ENCODE measurements at regions not wholly inside any gene's neighbourhood (a gene's known extent, or its start where the extent isn't known, plus 50 kb on each side); places are given as distances from the start of the nearest gene placed in this dataset.

GRCh38 chr4:133920236-133920635 lies 281.4 kb downstream of the PABPC4L start:
- no peak for DNase-seq (ENCODE audit: low spot score)
- in situ Hi-C loops (cut with MboI; ENCODE audit: low pct_unique_long_range_greater_than_20kb, low sequenced_read_pairs, unreplicated experiment): no loop called here
- TF ChIP-seq, protein P1, sequence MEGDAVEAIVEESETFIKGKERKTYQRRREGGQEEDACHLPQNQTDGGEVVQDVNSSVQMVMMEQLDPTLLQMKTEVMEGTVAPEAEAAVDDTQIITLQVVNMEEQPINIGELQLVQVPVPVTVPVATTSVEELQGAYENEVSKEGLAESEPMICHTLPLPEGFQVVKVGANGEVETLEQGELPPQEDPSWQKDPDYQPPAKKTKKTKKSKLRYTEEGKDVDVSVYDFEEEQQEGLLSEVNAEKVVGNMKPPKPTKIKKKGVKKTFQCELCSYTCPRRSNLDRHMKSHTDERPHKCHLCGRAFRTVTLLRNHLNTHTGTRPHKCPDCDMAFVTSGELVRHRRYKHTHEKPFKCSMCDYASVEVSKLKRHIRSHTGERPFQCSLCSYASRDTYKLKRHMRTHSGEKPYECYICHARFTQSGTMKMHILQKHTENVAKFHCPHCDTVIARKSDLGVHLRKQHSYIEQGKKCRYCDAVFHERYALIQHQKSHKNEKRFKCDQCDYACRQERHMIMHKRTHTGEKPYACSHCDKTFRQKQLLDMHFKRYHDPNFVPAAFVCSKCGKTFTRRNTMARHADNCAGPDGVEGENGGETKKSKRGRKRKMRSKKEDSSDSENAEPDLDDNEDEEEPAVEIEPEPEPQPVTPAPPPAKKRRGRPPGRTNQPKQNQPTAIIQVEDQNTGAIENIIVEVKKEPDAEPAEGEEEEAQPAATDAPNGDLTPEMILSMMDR (IDR thresholded peaks at IDR 0.05; ENCODE audit: extremely low read depth, insufficient read depth, missing control alignments): no peak

- no peak for DNase-seq (ENCODE audit: low spot score)
- TF ChIP-seq, protein P1 (IDR thresholded peaks at IDR 0.05; ENCODE audit: extremely low read depth, insufficient read depth, missing control alignments): no peak
- in situ Hi-C loops (cut with MboI; ENCODE audit: low pct_unique_long_range_greater_than_20kb, low sequenced_read_pairs, unreplicated experiment): no loop called here
These were observed 291.4 kb downstream of the PABPC4L start for GRCh38 chr4:133910165-133910564.

DNA sequence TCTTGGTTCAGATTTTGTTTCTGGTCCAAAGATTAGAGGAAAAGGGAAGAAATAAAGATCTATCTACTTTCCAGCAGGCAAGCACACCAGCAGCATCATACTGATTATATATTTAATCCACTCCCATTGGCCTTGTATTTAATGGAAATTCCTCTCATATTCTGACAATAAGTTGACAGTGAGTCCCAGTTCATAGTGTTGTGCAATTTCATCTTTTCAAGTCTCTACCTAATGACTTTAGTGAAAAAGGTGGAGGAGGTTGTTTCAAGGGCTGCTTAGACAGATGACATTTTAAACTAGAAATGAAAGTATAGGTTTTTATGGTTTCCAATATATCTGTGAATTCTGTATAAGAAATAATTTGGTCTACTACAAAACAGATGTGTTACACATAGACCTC lies 298.6 kb downstream of the PABPC4L start:
- in situ Hi-C loops (cut with MboI; ENCODE audit: low pct_unique_long_range_greater_than_20kb, low sequenced_read_pairs, unreplicated experiment): no loop called here
- TF ChIP-seq, protein P1 (IDR thresholded peaks at IDR 0.05; ENCODE audit: extremely low read depth, insufficient read depth, missing control alignments): no peak
- no peak for DNase-seq (ENCODE audit: low spot score)

DNA sequence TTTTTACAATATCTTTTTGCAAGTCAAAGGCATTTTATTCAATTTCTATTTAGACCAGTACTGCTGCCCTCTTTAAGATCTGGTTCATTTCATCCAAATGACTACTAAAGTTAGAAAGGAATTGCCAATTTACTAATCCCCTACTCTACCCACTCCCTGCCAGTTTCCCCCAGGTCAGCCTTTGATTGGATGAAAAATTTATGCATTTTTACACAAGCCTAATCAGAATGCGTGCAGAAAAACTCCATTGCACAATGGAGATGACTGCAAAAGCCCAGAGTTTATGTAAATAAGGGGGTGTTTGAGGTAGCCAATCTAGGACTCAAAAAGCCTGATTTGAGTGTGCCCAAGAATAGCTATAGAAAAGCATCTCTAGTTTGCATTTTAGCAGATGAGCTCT lies 310.6 kb downstream of the PABPC4L start:
- in situ Hi-C loops (cut with MboI; ENCODE audit: low pct_unique_long_range_greater_than_20kb, low sequenced_read_pairs, unreplicated experiment): no loop called here
- TF ChIP-seq, protein P1 (IDR thresholded peaks at IDR 0.05; ENCODE audit: extremely low read depth, insufficient read depth, missing control alignments): no peak
- no peak for DNase-seq (ENCODE audit: low spot score)

DNA sequence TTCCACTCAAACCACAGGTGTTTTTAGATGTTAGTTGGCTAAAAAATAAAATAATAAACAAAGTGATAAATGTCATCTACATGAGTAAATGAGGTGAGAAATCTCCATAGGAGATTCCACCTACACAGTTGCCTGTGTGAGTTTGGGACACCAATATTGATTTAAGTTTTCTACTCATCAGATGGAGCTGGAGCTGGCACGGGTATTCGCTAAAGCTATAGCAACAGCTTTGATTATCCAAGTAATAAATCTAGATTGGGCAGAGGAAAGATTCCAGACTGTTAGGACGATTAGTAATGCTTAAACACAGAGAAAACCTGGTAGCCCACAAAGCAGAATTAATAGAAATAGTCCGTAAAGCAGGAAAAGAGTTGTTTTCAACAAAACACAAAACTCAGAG lies 313.9 kb downstream of the PABPC4L start:
- TF ChIP-seq, protein P1 (IDR thresholded peaks at IDR 0.05; ENCODE audit: extremely low read depth, insufficient read depth, missing control alignments): no peak
- DNase-seq (ENCODE audit: low spot score): no peak
- in situ Hi-C loops (cut with MboI; ENCODE audit: low pct_unique_long_range_greater_than_20kb, low sequenced_read_pairs, unreplicated experiment): no loop called here

- in situ Hi-C loops (cut with MboI; ENCODE audit: low pct_unique_long_range_greater_than_20kb, low sequenced_read_pairs, unreplicated experiment): no loop called here
- no peak for DNase-seq (ENCODE audit: low spot score)
- TF ChIP-seq, protein P1 (IDR thresholded peaks at IDR 0.05; ENCODE audit: extremely low read depth, insufficient read depth, missing control alignments): no peak
These were observed 332.1 kb downstream of the PABPC4L start for GRCh38 chr4:133869486-133869885.

- no peak for DNase-seq (ENCODE audit: low spot score)
- TF ChIP-seq, protein P1 (IDR thresholded peaks at IDR 0.05; ENCODE audit: extremely low read depth, insufficient read depth, missing control alignments): no peak
- in situ Hi-C loops (cut with MboI; ENCODE audit: low pct_unique_long_range_greater_than_20kb, low sequenced_read_pairs, unreplicated experiment): no loop called here
These were observed 332.7 kb downstream of the PABPC4L start for GRCh38 chr4:133868856-133869255.

All from GM13977 (cell line).